ENCODE measurements at regions not wholly inside any gene's neighbourhood (a gene's known extent, or its start where the extent isn't known, plus 50 kb on each side); places are given as distances from the start of the nearest gene placed in this dataset.
"Not testable (repeated sequence)": the region's sequence is repeated elsewhere in the genome, so short reads cannot be mapped to it uniquely, and the experiment has no call there.

GRCh38 chr6:19219931-19220330 is 617.2 kb upstream of the ID4 start:
- TF ChIP-seq CTCF (conservative IDR thresholded peaks at IDR 0.05; ENCODE audit: low read depth, low read length): no peak

GRCh38 chr6:19231878-19232561 is 605.1 kb upstream of the ID4 start:
- H3K4me3 ChIP-seq (ENCODE audit: low read length): no peak overlapping the region
- no peak for DNase-seq (ENCODE audit: low read depth)
- TF ChIP-seq CTCF (conservative IDR thresholded peaks at IDR 0.05; ENCODE audit: low read depth, low read length): no peak

More at GRCh38 chr6:19219931-19220330, 617.2 kb upstream of the ID4 start:
- DNase-seq (ENCODE audit: low read depth): no peak
- H3K4me3 ChIP-seq (ENCODE audit: low read length): no peak overlapping the region

- no peak for TF ChIP-seq CTCF (conservative IDR thresholded peaks at IDR 0.05; ENCODE audit: low read depth, low read length)
- DNase-seq (ENCODE audit: low read depth): no peak
- H3K4me3 ChIP-seq (ENCODE audit: low read length): no peak overlapping the region
These were observed 591.5 kb upstream of the ID4 start for GRCh38 chr6:19245656-19246055.

GRCh38 chr6:19247181-19247580 is 590.0 kb upstream of the ID4 start:
- DNase-seq (ENCODE audit: low read depth); H3K4me3 ChIP-seq (ENCODE audit: low read length): not testable (repeated sequence)

- H3K4me3 ChIP-seq (ENCODE audit: low read length); DNase-seq (ENCODE audit: low read depth): not testable (repeated sequence)
These were observed 581.0 kb upstream of the ID4 start for GRCh38 chr6:19256123-19256522.

- no peak overlapping the region for H3K4me3 ChIP-seq (ENCODE audit: low read length)
- no peak for TF ChIP-seq CTCF (conservative IDR thresholded peaks at IDR 0.05; ENCODE audit: low read depth, low read length)
- no peak for DNase-seq (ENCODE audit: low read depth)
These were observed 575.5 kb upstream of the ID4 start for GRCh38 chr6:19261642-19262041.

- no peak overlapping the region for H3K4me3 ChIP-seq (ENCODE audit: low read length)
- peak; percentile 33 for DNase-seq (ENCODE audit: low read depth)
- no peak for TF ChIP-seq CTCF (conservative IDR thresholded peaks at IDR 0.05; ENCODE audit: low read depth, low read length)
These were observed 569.1 kb upstream of the ID4 start for GRCh38 chr6:19268117-19268516.

GRCh38 chr6:19268718-19269117 is 568.5 kb upstream of the ID4 start:
- H3K4me3 ChIP-seq (ENCODE audit: low read length): no peak overlapping the region
- DNase-seq (ENCODE audit: low read depth): no peak
- TF ChIP-seq CTCF (conservative IDR thresholded peaks at IDR 0.05; ENCODE audit: low read depth, low read length): no peak
